GM12878 (cell line): ENCODE measurements at regions not wholly inside any gene's neighbourhood (a gene's known extent, or its start where the extent isn't known, plus 50 kb on each side); places are given as distances from the start of the nearest gene placed in this dataset.

Experiments used
- ATAC-seq: fragments of 200-7000 bp; cut with Tn5 transposase; 3 replicates; pipeline ENCODE4 v1.9.1; 2020; ENCODE audit warnings: mild to moderate bottlenecking, moderate library complexity
- BruUV-seq: library from RNA; stranded (reverse); fragments of 400-500 nt; replicated peaks from 2 replicates; lab custom pipeline; 2021; lab: Mats Ljungman, UMichigan
- CTCF ChIA-PET: fragments of 300-600 bp; sonication (Branson Sonifier 250); formaldehyde crosslinking; extraction: SDS; loops from one replicate; lab custom pipeline; 2021; ENCODE audit warnings: inconsistent platforms; lab: Yijun Ruan, JAX
- POLR2A ChIA-PET: fragments of 350-600 bp; formaldehyde crosslinking; extraction: SDS; loops from one replicate; lab custom pipeline; 2021; ENCODE audit warnings: inconsistent platforms; lab: Charles Lee
- RAD21 ChIA-PET: fragments of 300-600 bp; sonication (Branson Sonifier 250); formaldehyde crosslinking; loops from one replicate; lab custom pipeline; 2023; ENCODE audit warnings: antibody characterized with exemption; ENCODE audit not compliant: unreplicated experiment; lab: Charles Lee
- SMC1A ChIA-PET: fragments of 300-600 bp; sonication (Branson Sonifier 250); formaldehyde crosslinking; loops from one replicate; lab custom pipeline; 2023; ENCODE audit not compliant: unreplicated experiment, uncharacterized antibody; lab: Charles Lee
- DNase-seq: peaks from one replicate; pipeline ENCODE4 v3.0.0-alpha.2; 2011; ENCODE audit warnings: low read depth, low spot score
- FAIRE-seq: peaks from 3 replicates; lab custom pipeline; 2011; peaks lifted over from hg19 to GRCh38; lab: Jason Lieb, UNC
- H2AFZ ChIP-seq: 2 replicates; pipeline ENCODE4 v1.6.0; 2011; ENCODE audit warnings: low read depth, low read length, control low read depth; ENCODE audit not compliant: control insufficient read depth
- H3K27ac ChIP-seq: 2 replicates; pipeline ENCODE4 v1.5.1; 2011; ENCODE audit warnings: control low read depth; ENCODE audit not compliant: control insufficient read depth, insufficient read depth
- H3K27me3 ChIP-seq, 2 experiments: replicated peaks in 1 of 2; 2 replicates each; pipeline versions ENCODE4 v1.6.0 to v1.6.1; 2011; ENCODE audit warnings: low read length in 1 of 2; ENCODE audit not compliant: control insufficient read depth in 2 of 2, insufficient read depth in 2 of 2
- H3K36me3 ChIP-seq, 2 experiments: 2 replicates each; pipeline ENCODE4 v1.5.1; 2011; ENCODE audit warnings: low read length in 1 of 2; ENCODE audit not compliant: control insufficient read depth in 2 of 2, insufficient read depth in 2 of 2
- H3K4me1 ChIP-seq: 2 replicates; pipeline ENCODE4 v1.6.1; 2011; ENCODE audit warnings: mild to moderate bottlenecking, low read length, moderate library complexity, mixed read lengths; ENCODE audit not compliant: control insufficient read depth, insufficient read depth
- H3K4me2 ChIP-seq: 2 replicates; pipeline ENCODE4 v1.6.0; 2011; ENCODE audit warnings: control low read depth; ENCODE audit not compliant: control insufficient read depth, insufficient read depth
- H3K4me3 ChIP-seq: fragments of 200-600 bp; sonication (generic); 2 replicates; pipeline ENCODE4 v1.5.1; 2016
- H3K79me2 ChIP-seq: 2 replicates; pipeline ENCODE4 v1.6.0; 2011; ENCODE audit warnings: low read length; ENCODE audit not compliant: control insufficient read depth, insufficient read depth
- H3K9ac ChIP-seq: 2 replicates; pipeline ENCODE4 v1.8.0; 2011; ENCODE audit warnings: low read length, control low read depth, mixed read lengths; ENCODE audit not compliant: control insufficient read depth, insufficient read depth
- H3K9me3 ChIP-seq: replicated peaks from 3 replicates; pipeline ENCODE4 v1.5.1; 2011; ENCODE audit warnings: mild to moderate bottlenecking, low read length; ENCODE audit not compliant: control insufficient read depth, insufficient read depth
- H4K20me1 ChIP-seq: 2 replicates; pipeline ENCODE4 v1.6.0; 2011; ENCODE audit not compliant: control insufficient read depth, insufficient read depth
- ATF2 ChIP-seq: IDR thresholded peaks from 2 replicates; pipeline ENCODE4 v1.6.1; 2012; ENCODE audit warnings: low read length, inconsistent platforms
- CREM ChIP-seq: IDR thresholded peaks from 2 replicates; pipeline ENCODE4 v1.6.1; 2014; ENCODE audit warnings: antibody characterized with exemption, low read depth
- EP300 ChIP-seq, 2 experiments: fragments of 150-350 bp in 1 of 2; IDR thresholded peaks; 2 replicates each; pipeline ENCODE4 v1.6.1; 2011 to 2012; ENCODE audit warnings: low read depth in 2 of 2, low read length in 2 of 2, borderline replicate concordance in 1 of 2, improper control_type of control experiment in 1 of 2, inconsistent platforms in 1 of 2; ENCODE audit not compliant: control insufficient read depth in 1 of 2
- GABPA ChIP-seq: IDR thresholded peaks from 2 replicates; pipeline ENCODE4 v1.6.1; 2014; ENCODE audit warnings: antibody characterized with exemption, low read depth, mild to moderate bottlenecking, inconsistent platforms
- HDGF ChIP-seq: fragments of 450-650 bp; IDR thresholded peaks from 2 replicates; pipeline ENCODE4 v1.6.1; 2016; ENCODE audit warnings: antibody characterized with exemption
- IRF4 ChIP-seq: IDR thresholded peaks from 2 replicates; pipeline ENCODE4 v1.6.1; 2011; ENCODE audit warnings: low read depth, low read length
- KAT2A ChIP-seq: conservative IDR thresholded peaks from 2 replicates; pipeline ENCODE4 v1.6.1; 2011; ENCODE audit warnings: low read depth, low read length; ENCODE audit not compliant: control insufficient read depth
- PRDM15 ChIP-seq: fragments of 450-650 bp; formaldehyde crosslinking; IDR thresholded peaks from 2 replicates; pipeline ENCODE4 v1.4.0; 2020; ENCODE audit warnings: mild to moderate bottlenecking, moderate library complexity
- SRF ChIP-seq, 2 experiments: IDR thresholded peaks; 2 replicates each; pipeline ENCODE4 v1.6.1; 2011; ENCODE audit warnings: low read depth in 2 of 2, low read length in 2 of 2, mild to moderate bottlenecking in 1 of 2, moderate library complexity in 1 of 2
- ZNF622 ChIP-seq: fragments of 450-650 bp; IDR thresholded peaks from 2 replicates; pipeline ENCODE4 v1.6.1; 2017; ENCODE audit warnings: mild to moderate bottlenecking, inconsistent platforms
- WGBS: methylation state at CpG from one replicate; pipeline ENCODE4 v1.1.6; 2016; ENCODE audit warnings: low lambda C conversion rate; ENCODE audit not compliant: insufficient replicate concordance, insufficient coverage; ENCODE audit errors: missing lambda C conversion rate; 5-methylcytosine and 5-hydroxymethylcytosine counted together
- in situ Hi-C: fragments of 300-500 bp; cut with MboI; formaldehyde crosslinking; loops from 9 replicates; pipeline ENCODE4 v1.14.3; 2018; ENCODE audit warnings: mixed read lengths
- intact Hi-C: fragments of 100-400 bp; cut with micrococcal nuclease; formaldehyde crosslinking; loops from one replicate; pipeline ENCODE4 v1.14.2; 2022; ENCODE audit not compliant: unreplicated experiment
- TF ChIP-seq, protein P1 (sequence below): IDR thresholded peaks from 2 replicates; pipeline ENCODE4 v1.6.1; 2012; ENCODE audit warnings: low read depth, low read length, improper control_type of control experiment
- TF ChIP-seq, protein P2 (sequence below): fragments of 450-650 bp; IDR thresholded peaks from 2 replicates; pipeline ENCODE4 v1.6.1; 2017; ENCODE audit warnings: mild to moderate bottlenecking, low read depth, inconsistent platforms; ENCODE audit not compliant: poor library complexity, severe bottlenecking

DNA sequence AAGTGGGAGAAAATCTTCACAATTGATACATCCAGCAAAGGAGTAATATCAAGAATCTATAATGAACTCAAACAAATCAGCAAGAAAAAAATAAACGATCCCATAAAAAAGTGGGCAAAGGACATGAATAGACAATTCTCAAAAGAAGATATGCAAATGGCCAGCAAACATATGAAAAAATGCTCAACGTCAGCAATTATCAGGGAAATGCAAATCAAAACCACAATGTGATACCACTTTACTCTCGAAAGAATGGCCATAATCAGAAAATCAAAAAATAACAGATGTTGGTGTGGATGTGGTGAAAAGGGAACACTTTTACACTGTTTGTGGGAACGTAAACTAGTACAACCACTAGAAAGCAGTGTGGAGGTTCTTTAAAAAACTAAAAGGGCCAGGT is 114.3 kb upstream of the CCSER1 start (continued):
- TF ChIP-seq, protein P1, sequence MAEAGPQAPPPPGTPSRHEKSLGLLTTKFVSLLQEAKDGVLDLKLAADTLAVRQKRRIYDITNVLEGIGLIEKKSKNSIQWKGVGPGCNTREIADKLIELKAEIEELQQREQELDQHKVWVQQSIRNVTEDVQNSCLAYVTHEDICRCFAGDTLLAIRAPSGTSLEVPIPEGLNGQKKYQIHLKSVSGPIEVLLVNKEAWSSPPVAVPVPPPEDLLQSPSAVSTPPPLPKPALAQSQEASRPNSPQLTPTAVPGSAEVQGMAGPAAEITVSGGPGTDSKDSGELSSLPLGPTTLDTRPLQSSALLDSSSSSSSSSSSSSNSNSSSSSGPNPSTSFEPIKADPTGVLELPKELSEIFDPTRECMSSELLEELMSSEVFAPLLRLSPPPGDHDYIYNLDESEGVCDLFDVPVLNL: no peak
- TF ChIP-seq, all 136 proteins: peak for 0

DNA sequence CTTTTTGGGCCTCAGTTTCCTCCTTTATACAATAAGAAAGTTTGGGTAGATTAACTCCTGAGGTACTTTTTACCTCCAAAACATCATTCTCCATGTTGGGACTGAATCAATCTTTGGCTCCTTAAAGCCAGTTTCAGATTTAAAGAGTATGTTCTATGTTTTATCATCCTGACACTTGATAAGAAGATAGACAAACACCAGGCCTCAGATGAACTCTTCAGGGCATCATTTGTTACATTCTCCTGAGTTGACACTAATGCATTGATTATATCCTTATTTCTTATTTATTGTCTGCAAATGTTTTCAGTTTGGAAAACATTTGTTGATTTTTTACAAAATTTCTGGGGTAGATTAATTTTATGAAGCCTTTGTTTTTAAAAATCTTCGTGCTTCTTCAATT is 102.7 kb upstream of the CCSER1 start:
- H3K4me1 ChIP-seq: peaks cover 9% of the 10 kb centered on the region
- H3K4me3 ChIP-seq: no peak overlapping the region
- H2AFZ ChIP-seq: no peak overlapping the region
- ChIA-PET RAD21 (interaction anchor here (0.7 kb wide), 1 partner anchor 125 kb away, joined by 4 read pairs; no protein-coding TSS in a partner anchor), CTCF (interaction anchor here (0.7 to 3.5 kb wide), 3 partner anchors 8 to 286 kb away, joined by 3 to 19 read pairs (median 3); no protein-coding TSS in a partner anchor), POLR2A (no interaction called here), SMC1A (interaction anchor here (0.7 to 2.6 kb wide), 4 partner anchors 73 to 282 kb away, joined by 3 to 19 read pairs (median 4); no protein-coding TSS in a partner anchor)
- 0% methylated on average over 1 of the region's 1 CpG for WGBS
- BruUV-seq: no TSS peak
- H3K4me2 ChIP-seq: no peak overlapping the region
- intact Hi-C loops: loop anchor here (2.0 kb wide), 1 partner anchor 268 kb away; no protein-coding TSS in a partner anchor
- in situ Hi-C loops: loop anchor here (10.0 kb wide), 1 partner anchor 270 kb away; no protein-coding TSS in a partner anchor
- no peak for DNase-seq
- H3K9ac ChIP-seq: no peak overlapping the region
- no peaks in the 10 kb centered on the region for H3K27me3 ChIP-seq
- no peak for ATAC-seq
- no peak overlapping the region for H3K27ac ChIP-seq
- no peak for FAIRE-seq
- no peaks in the 10 kb centered on the region for H3K36me3 ChIP-seq
- no peaks in the 10 kb centered on the region for H4K20me1 ChIP-seq
- no peaks in the 10 kb centered on the region for H3K79me2 ChIP-seq
- H3K9me3 ChIP-seq: no peaks in the 10 kb centered on the region
- TF ChIP-seq PRDM15 (CRISPR knock-in tag) (no peak), SRF (IDR thresholded peaks at IDR 0.05; ENCODE audit: low read depth in 2 of 2, low read length in 2 of 2) (no peak), GABPA (no peak), ATF2 (no peak), EP300 (IDR thresholded peaks at IDR 0.05; ENCODE audit: borderline replicate concordance in 1 of 2, control insufficient read depth in 1 of 2, low read depth in 2 of 2, low read length in 2 of 2) (no peak), KAT2A (no peak), ZNF622 (no peak), IRF4 (no peak), HDGF (no peak), CREM (no peak)
- TF ChIP-seq, protein P2, sequence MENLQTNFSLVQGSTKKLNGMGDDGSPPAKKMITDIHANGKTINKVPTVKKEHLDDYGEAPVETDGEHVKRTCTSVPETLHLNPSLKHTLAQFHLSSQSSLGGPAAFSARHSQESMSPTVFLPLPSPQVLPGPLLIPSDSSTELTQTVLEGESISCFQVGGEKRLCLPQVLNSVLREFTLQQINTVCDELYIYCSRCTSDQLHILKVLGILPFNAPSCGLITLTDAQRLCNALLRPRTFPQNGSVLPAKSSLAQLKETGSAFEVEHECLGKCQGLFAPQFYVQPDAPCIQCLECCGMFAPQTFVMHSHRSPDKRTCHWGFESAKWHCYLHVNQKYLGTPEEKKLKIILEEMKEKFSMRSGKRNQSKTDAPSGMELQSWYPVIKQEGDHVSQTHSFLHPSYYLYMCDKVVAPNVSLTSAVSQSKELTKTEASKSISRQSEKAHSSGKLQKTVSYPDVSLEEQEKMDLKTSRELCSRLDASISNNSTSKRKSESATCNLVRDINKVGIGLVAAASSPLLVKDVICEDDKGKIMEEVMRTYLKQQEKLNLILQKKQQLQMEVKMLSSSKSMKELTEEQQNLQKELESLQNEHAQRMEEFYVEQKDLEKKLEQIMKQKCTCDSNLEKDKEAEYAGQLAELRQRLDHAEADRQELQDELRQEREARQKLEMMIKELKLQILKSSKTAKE: no peak
- TF ChIP-seq, protein P1: no peak
